Neural progenitor cell (in vitro differentiated cells): ENCODE measurements at regions not wholly inside any gene's neighbourhood (a gene's known extent, or its start where the extent isn't known, plus 50 kb on each side); places are given as distances from the start of the nearest gene placed in this dataset.

ENCODE experiments used
- CTCF ChIP-seq: fragments of 200-600 bp; sonication (generic); IDR thresholded peaks from 2 replicates; pipeline ENCODE4 v1.5.1; 2017; ENCODE audit warnings: antibody characterized with exemption, mild to moderate bottlenecking
- EZH2 ChIP-seq: fragments of 200-600 bp; sonication (generic); IDR thresholded peaks from 2 replicates; pipeline ENCODE4 v1.6.1; 2017; ENCODE audit warnings: antibody characterized with exemption, mild to moderate bottlenecking, moderate library complexity
- EZH2phosphoT487 ChIP-seq: fragments of 200-600 bp; sonication (generic); IDR thresholded peaks from 2 replicates; pipeline ENCODE4 v1.6.1; 2017; ENCODE audit warnings: antibody characterized with exemption

GRCh38 chrX:5617666-5618065 is 611.0 kb downstream of the NLGN4X start:
- TF ChIP-seq CTCF (no peak), EZH2phosphoT487 (no peak), EZH2 (no peak)
